GM12875 (cell line): ENCODE measurements at regions not wholly inside any gene's neighbourhood (a gene's known extent, or its start where the extent isn't known, plus 50 kb on each side); places are given as distances from the start of the nearest gene placed in this dataset.

Experiments used
- H3K4me3 ChIP-seq: one replicate; pipeline ENCODE4 v1.5.1; 2011; ENCODE audit warnings: low read depth, low read length, control low read depth
- CTCF ChIP-seq: IDR thresholded peaks from 2 replicates; pipeline ENCODE4 v1.5.1; 2011; ENCODE audit warnings: low read depth, mild to moderate bottlenecking, control low read depth, inconsistent platforms, low read length, moderate library complexity, borderline replicate concordance; ENCODE audit not compliant: insufficient read depth

- no peak overlapping the region for H3K4me3 ChIP-seq
- no peak for TF ChIP-seq CTCF
Observed at GRCh38 chr10:55460008-55460407, 659.0 kb upstream of the PCDH15 start.

GRCh38 chr10:55449981-55450380, 649.0 kb upstream of the PCDH15 start:
- TF ChIP-seq CTCF: no peak
- no peak overlapping the region for H3K4me3 ChIP-seq

- TF ChIP-seq CTCF: no peak
- no peak overlapping the region for H3K4me3 ChIP-seq
Observed at GRCh38 chr10:55446441-55447002, 645.5 kb upstream of the PCDH15 start.

GRCh38 chr10:55441777-55442176, 640.7 kb upstream of the PCDH15 start:
- H3K4me3 ChIP-seq: no peak overlapping the region
- TF ChIP-seq CTCF: no peak

GRCh38 chr10:55426138-55426537, 625.1 kb upstream of the PCDH15 start:
- no peak overlapping the region for H3K4me3 ChIP-seq
- no peak for TF ChIP-seq CTCF

- TF ChIP-seq CTCF: no peak
- no peak overlapping the region for H3K4me3 ChIP-seq
Observed at GRCh38 chr10:55410415-55410885, 609.4 kb upstream of the PCDH15 start.

- no peak for TF ChIP-seq CTCF
- H3K4me3 ChIP-seq: no peak overlapping the region
Observed at GRCh38 chr10:55404094-55404493, 603.1 kb upstream of the PCDH15 start.
